ENCODE measurements at regions not wholly inside any gene's neighbourhood (a gene's known extent, or its start where the extent isn't known, plus 50 kb on each side); places are given as distances from the start of the nearest gene placed in this dataset.
A peak's percentile ranks its signal among the peaks of the same experiment; 100 is the strongest.

DNA sequence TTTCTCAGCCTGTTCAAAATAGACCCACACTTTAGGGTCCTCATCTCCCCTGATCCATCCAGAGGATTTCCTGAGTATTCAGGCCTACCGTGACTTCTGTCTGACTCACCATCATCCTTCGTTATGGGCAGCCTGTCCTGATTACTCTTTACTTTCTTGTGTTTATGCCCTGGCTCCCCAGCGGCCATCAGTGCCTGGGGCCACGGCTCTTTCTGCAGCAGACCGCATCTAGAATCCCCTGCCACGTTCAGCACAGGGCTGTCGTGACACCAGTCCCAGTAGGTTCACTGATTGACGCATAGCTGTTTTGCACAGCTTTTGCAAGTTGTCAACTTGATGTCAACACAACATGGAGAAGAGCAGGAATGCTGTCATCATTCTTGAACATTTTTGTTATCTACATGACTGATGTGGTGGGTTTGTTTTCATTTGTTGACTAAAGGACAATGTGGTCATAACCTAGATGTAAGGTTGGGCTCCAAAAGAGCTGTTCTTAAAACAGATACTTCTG lies 225.6 kb downstream of the HAUS1 start:
- no peak for DNase-seq

DNA sequence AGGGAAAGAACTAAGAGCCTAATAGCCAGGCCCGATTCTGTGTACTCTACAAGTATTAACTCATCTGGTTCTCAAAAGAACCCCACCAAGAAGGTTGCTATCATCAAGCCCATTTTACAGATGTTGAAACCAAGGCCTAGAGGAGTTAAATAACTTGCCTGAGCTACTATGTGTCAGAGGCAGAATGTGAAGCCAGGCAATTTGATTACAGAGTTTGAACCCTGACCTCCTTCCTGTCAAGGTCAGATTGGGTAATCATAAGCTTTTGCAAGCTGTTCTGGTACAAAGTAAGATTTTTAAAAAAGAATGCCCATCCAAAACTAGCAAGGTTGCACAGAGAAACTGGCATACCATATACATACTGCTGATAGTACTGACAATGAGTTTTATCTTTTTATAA lies 227.1 kb downstream of the HAUS1 start:
- no peak for DNase-seq

DNA sequence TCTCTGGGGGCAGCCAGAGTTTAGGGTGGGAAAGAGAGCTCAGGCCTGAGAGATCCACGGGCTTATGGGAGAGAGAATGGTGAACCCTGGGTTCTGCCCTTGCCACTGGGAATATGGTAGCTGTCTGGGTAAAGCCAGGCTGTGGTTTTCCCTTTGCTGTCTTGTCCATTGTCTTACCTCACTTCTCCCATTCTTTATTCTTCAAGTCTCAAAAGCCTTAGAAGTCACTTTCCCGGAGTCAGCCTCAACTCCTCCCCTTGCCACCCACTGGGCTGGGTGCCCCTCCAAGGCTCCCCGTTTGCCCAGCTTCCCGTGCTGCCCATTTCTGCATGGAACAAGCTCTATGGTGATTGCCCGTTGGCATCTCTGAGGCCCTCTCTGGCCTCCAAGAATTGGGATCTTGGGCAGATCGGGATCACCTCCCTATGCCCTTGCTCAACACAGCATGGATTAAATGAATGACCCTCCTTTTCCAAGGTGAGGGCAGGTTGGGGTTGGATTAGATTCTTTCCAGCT lies 228.2 kb downstream of the HAUS1 start:
- no peak for DNase-seq

GRCh38 chr18:46332921-46333341 lies 228.7 kb downstream of the HAUS1 start:
- no peak for DNase-seq

- no peak for DNase-seq
Measured at GRCh38 chr18:46333431-46334135, 229.4 kb downstream of the HAUS1 start.

DNA sequence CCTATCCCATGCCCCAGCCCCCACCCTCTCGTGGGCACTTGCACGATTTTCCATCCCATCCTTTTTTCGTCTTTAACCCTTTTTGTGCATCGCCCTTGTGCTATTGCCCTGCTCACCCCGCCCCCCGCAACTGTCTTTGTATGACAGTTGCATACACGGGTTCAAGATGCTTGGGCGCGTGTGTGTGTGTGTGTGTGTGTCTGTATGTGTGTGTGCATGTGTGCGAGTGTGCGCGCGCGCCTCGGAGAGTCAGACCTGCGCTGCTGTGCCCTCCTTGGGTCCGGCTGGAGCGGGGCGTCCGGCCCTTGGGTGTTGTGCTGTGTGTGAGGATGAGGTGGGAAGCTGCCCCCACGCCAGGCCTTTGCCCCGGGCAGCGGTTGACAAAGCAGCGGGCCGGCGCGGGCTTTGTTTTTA lies 230.7 kb downstream of the HAUS1 start:
- no peak for DNase-seq

DNA sequence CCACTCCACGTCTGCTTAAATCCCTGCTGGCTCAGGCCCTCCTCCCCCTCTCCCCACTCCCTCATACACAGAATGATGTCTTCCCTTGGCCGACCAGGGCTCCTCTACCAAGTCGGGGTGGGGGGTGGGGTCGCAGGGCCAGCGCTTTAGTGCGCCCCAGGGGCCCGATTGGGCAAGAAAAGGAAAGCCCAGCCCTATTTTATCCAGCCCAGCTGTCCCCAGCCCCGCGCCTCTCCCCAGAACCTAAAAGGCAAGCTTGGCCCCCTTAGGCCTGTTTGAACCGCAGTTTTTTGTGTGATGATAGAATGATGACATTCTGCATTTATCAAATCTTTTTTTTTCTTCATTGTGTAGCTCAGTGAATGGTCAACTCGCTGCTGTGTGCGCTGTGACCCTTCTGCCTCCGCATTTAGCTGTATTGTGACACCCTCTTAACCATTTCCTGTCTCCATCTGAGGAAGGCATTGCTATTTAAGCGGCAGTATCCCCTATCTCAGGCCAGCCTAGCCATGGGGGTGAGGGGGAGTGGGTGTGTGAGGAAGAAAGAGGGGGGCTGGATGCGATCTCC lies 231.4 kb downstream of the HAUS1 start:
- DNase-seq, result no peak

DNA sequence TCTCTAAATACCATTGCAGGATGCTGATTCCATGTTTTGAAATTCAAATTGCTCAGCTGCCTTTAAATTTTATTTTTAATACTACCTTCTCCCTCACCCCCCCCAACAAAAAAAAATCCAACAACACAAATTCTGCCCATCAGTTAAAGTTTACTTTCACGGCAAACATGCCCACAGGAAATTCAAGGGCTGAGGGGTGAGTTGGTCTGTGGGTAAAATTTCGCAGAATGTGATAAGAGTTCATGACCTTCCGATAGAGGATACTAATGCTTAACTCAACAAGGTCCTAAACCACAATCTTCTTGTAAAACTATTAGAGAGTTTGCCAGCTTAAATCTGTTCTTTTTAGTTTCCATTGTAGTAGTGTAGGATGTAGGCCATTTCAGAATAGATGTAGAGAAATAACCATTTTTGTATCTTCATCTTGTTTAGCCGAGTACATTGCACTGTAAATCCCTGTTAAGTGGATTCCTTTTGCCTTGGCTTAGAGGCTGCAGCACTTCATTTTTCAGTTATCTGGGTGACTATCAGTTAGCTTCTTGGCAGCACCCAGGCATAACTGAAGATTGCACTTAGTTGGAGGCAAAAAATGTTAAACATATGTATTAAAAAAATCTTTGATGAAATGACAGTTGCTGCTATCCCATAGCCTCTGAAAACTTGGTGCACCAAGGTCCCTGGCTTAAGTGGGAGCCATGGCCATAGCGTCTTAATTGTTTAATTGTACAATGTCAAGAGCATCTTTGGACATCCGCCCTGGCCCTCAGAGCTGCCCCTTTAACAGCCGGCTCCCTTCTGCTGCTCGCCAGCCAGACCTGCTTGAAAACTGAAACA lies 232.3 kb downstream of the HAUS1 start:
- no peak for DNase-seq

DNA sequence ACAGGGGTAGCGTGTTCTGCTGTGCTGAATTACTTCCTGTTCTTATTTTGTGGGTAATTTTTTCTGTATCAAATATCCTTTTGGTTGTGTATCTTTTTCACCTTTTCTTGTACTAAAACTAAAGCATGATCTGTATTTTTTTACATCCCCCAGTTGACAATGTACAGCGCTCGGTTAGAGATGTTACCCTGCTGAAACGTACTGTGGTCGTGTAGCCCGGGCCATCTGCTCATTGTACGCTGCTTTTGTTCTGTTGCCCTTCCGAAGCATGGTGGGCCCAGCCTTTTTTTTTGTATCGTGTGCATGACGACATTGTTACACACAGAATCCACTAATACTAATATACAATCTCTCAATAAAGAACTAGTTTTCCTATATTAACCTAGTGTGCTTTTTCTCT lies 233.1 kb downstream of the HAUS1 start:
- DNase-seq, result no peak

DNA sequence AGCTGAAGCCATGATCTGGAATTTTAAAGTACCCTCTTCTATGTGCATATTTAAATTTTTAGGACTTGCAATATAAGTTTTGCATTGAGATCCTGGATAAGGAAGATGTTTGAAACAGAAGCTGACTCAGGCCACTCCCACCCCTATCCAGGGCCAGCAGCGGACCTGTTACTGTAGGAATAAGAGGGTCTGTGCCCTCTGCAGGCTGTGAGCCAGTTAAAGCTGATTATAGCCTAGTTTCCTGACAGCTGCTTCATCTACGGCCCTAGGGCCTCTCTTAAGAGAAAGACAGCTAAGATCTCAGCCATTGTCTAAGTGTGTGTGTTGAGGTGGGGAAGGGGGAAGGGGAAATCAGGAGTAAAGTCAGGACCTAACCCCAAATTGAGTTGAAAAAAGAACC lies 234.0 kb downstream of the HAUS1 start:
- DNase-seq, result no peak

GRCh38 chr18:46338766-46339165 lies 234.6 kb downstream of the HAUS1 start:
- no peak for DNase-seq

GRCh38 chr18:46340716-46341115 lies 236.5 kb downstream of the HAUS1 start:
- DNase-seq, result no peak

GRCh38 chr18:46341986-46342525 lies 237.9 kb downstream of the HAUS1 start:
- DNase-seq, result no peak

- no peak for DNase-seq
Measured at GRCh38 chr18:46343456-46343855, 239.3 kb downstream of the HAUS1 start.

- peak; percentile 41 for DNase-seq
Measured at GRCh38 chr18:46343931-46344372, 239.8 kb downstream of the HAUS1 start.

GRCh38 chr18:46344416-46345180 lies 240.4 kb downstream of the HAUS1 start:
- DNase-seq, result no peak

DNA sequence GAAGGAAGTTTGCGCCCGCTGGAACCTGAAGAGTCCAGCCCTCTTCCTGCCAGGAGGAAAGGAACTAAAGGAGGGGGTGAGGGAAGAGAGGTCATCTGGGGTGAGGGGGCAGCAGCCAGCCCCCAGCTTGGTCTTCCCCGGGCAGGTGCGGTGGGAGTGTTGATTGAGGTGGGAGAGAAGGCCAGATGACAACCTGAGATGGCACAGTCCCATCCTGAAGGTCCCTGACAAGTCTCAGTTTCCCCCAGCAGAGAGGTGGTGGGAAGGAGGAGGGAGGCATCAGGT lies 240.9 kb downstream of the HAUS1 start:
- DNase-seq, result no peak

DNA sequence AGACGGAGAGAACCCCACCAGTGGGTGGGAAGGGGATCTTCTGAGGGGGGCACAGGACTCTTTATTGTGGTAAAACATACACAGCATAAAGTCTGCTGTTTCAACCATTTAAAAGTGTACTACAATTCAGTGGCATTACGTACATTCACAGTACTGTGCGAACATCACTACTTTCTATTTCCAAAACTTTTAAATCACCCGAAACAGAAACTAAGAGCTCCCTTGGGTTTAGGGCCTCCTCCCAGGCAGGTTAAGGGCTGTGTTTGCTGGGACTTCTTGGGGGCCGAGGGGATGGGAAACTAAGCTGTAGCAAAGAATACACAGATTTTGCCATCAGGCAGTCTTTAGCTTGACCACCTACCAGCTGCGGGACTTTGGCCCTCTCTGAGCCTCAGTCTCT lies 242.0 kb downstream of the HAUS1 start:
- no peak for DNase-seq

GRCh38 chr18:46346896-46347630 lies 242.9 kb downstream of the HAUS1 start:
- no peak for DNase-seq

- DNase-seq, result no peak
Measured at GRCh38 chr18:46350598-46351159, 246.5 kb downstream of the HAUS1 start.

- no peak for DNase-seq
Measured at GRCh38 chr18:46352520-46353250, 248.5 kb downstream of the HAUS1 start.

All from activated naive CD4-positive, alpha-beta T cell treated with anti-CD3 and anti-CD28 coated beads, Interleukin-2, amount 50 U/mL, for 16 hours (primary cell).